ENCODE measurements at regions not wholly inside any gene's neighbourhood (a gene's known extent, or its start where the extent isn't known, plus 50 kb on each side); places are given as distances from the start of the nearest gene placed in this dataset.
"Not testable (repeated sequence)": the region's sequence is repeated elsewhere in the genome, so short reads cannot be mapped to it uniquely, and the experiment has no call there.

DNA sequence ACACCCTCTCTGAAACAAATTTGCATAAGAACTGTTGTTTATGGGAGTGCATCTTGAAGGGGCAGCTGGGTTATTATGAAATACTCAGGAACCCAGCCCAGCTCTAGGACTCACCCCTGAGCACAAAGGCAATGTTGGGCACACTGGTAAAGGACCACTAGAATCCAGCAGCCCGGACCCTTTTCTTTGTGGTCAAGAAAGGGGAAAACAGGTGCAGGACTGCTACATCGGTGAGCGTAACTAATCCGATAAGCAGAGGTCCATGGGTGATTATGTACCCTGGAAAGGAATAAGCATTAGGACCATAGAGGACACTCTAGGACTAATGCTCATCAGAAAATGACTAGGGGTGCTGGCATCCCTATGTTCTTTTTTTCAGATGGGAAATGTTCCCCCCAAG lies 185.0 kb upstream of the GPC6 start:
- TF ChIP-seq, protein P1, sequence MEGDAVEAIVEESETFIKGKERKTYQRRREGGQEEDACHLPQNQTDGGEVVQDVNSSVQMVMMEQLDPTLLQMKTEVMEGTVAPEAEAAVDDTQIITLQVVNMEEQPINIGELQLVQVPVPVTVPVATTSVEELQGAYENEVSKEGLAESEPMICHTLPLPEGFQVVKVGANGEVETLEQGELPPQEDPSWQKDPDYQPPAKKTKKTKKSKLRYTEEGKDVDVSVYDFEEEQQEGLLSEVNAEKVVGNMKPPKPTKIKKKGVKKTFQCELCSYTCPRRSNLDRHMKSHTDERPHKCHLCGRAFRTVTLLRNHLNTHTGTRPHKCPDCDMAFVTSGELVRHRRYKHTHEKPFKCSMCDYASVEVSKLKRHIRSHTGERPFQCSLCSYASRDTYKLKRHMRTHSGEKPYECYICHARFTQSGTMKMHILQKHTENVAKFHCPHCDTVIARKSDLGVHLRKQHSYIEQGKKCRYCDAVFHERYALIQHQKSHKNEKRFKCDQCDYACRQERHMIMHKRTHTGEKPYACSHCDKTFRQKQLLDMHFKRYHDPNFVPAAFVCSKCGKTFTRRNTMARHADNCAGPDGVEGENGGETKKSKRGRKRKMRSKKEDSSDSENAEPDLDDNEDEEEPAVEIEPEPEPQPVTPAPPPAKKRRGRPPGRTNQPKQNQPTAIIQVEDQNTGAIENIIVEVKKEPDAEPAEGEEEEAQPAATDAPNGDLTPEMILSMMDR (conservative IDR thresholded peaks at IDR 0.05; ENCODE audit: low read depth, low read length), result not testable (repeated sequence)
- TF ChIP-seq EZH2 (IDR thresholded peaks at IDR 0.05; ENCODE audit: low read length, unreplicated experiment); EZH2phosphoT487 (IDR thresholded peaks at IDR 0.05; ENCODE audit: borderline replicate concordance, low read length): not testable (repeated sequence)

Measured in PC-3 (cell line).